Medulla oblongata (tissue), 1 donor: ENCODE measurements at regions not wholly inside any gene's neighbourhood (a gene's known extent, or its start where the extent isn't known, plus 50 kb on each side); places are given as distances from the start of the nearest gene placed in this dataset.
A peak's percentile ranks its signal among the peaks of the same experiment; 100 is the strongest.
"Not testable (repeated sequence)": the region's sequence is repeated elsewhere in the genome, so short reads cannot be mapped to it uniquely, and the experiment has no call there.

ENCODE experiments used
- DNase-seq: peaks from one replicate; pipeline ENCODE4 v3.0.0-alpha.2; 2015; ENCODE audit errors: extremely low spot score

GRCh38 chr5:44942524-44943001 is 133.8 kb downstream of the MRPS30 start:
- DNase-seq: peak; percentile 25

- DNase-seq: no peak
Observed at GRCh38 chr5:44943647-44944046, 134.9 kb downstream of the MRPS30 start.

DNA sequence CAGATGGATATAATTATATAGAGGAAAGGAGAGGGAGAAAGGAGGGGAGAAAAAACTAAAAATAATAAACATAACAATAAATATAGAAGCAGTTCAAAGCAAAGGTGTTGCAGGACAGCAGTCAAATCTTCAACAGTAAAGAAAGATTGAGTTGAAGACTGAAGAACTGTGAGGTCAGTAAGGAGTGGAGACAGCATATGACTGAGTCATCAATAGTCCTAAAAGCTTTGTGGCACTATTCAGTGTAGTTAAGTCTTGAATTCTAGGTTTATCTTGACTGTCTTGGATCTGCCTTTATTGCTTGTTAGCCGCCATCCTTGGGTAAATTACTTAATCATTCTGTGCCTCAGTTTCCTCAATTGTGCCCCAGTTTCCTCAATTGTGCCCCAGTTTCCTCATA is 137.0 kb downstream of the MRPS30 start:
- DNase-seq: no peak

DNA sequence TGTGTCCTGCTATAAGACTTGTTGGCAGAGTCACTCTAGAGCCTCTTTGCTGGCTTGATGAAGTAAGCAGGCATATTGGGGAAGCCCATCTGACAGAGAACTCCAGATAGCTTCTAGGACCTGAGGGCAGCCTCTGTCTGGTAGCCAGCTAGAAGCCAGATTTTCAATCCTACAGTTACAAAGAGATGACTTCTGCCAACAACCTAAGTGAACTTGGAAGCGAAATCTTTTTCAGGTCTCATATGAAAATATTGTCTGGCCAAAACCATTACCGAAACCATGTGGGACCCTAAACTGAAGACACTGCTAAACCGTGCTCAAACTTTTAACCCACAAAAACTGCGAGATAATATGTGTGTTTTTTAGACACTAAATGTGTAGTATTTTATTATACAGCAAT is 140.9 kb downstream of the MRPS30 start:
- DNase-seq: no peak

DNA sequence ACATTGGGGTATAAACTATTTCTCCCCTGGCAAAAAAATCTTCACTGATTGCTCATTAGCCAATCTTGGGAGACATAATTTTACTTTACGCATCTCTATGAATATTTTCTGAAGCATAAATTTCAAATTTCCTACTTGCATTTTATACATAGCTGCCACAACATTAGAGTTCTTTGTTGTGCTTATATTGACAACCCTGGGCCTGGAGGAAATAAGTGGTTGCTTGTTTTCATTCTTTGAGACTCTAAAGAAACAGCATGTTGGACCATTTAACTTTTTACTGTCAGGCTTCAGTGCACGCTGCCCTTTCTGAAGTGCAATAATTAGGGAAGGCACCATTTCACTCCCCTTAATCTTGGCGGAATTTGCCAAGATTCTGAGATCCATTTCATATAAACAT is 142.6 kb downstream of the MRPS30 start:
- DNase-seq: no peak

DNA sequence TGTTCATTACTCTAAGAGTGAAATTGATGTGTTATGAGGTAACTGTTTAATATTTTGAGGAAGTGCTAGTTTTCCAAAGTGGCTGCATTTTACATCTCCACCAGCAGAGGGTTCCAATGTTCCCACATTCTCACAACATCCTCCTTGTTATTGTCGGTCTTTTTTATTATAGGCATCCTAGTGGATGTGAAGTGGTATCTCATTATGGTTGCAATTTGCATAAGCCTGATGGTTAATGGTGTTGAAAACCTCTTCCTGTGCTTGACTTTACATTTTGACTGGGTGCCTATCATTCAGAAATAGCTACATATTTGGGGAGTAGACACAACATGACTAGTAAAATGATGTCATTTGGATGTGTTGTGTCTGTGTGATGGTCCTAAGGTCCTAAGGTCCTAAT is 143.6 kb downstream of the MRPS30 start:
- DNase-seq: no peak

GRCh38 chr5:44953078-44953477 is 144.3 kb downstream of the MRPS30 start:
- DNase-seq: no peak

- not testable (repeated sequence) for DNase-seq
Observed at GRCh38 chr5:44958943-44959454, 150.3 kb downstream of the MRPS30 start.

- DNase-seq: no peak
Observed at GRCh38 chr5:44969825-44970224, 161.1 kb downstream of the MRPS30 start.

DNA sequence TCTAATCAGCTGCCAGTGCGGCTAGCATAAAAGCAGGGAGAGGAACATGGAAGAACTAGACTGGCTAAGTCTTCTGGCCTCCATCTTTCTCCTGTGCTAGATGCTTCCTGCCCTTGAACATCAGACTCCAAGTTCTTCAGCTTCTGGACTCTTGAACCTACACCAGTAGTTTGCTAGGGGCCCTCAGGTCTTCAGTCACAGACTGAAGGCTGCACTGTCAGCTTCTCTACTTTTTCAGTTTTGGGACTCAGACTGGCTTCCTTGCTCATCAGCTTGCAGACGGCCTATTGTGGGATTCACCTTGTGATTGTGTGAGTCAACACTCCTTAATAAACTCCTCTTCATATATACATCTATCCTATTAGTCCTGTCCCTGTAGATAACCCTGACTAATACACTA is 162.2 kb downstream of the MRPS30 start:
- not testable (repeated sequence) for DNase-seq

DNA sequence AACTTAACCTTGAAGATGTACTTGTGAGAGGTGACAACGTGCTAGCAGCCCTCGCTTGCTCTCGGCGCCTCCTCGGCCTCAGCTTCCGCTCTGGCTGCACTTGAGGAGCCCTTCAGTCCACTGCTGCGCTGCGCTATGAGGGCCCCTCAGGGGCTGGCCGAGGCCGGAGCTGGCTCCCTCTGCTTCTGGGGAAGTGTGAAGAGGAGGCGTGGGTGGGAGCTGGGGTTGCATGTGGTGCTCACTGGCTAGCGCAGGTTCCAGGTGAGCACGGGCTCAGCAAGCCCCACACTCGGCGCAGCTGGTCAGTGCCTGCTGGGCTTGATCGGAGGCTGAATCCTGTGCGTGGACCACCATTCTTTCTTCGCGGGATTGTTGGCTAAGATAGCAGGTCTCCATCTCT is 166.1 kb downstream of the MRPS30 start:
- DNase-seq: no peak

DNA sequence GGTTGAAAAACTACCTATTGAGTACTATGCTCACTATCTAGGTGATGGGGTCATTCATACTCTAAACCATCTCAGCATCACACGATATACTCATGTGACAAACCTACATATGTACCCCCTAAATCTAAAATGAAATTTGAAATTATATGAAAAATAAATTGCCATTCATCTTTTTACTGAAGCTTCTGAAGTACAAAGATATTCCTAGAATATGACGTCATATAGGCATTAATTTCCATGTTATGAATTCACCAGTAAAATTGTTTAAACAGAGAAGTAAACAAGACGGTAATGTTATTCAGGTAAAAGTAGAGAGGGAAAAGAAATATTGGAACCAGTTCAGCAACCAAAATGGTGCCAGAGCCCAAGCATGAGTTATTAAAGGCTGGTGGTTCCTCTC is 173.0 kb downstream of the MRPS30 start:
- DNase-seq: no peak

DNA sequence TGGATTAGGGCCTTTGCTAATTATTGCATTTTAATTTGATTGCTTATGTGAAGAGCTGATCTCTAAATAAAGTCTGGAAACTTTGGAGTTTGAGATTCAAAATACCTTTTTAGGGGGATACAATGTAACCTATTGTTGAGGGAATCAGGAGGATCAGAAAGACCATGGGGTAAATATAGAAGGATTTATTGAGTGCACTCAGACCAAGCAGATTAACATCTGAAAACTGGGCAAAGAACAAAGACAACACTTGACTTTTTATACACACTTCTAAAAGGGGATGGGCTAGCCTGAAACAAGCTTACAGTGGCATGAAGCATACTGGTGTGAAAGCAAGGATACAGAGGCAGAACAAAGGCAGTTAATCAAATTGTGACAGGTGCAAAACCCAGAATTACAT is 174.3 kb downstream of the MRPS30 start:
- no peak for DNase-seq

GRCh38 chr5:44987026-44987425 is 178.3 kb downstream of the MRPS30 start:
- DNase-seq: no peak

GRCh38 chr5:44991693-44992092 is 182.9 kb downstream of the MRPS30 start:
- DNase-seq: no peak

DNA sequence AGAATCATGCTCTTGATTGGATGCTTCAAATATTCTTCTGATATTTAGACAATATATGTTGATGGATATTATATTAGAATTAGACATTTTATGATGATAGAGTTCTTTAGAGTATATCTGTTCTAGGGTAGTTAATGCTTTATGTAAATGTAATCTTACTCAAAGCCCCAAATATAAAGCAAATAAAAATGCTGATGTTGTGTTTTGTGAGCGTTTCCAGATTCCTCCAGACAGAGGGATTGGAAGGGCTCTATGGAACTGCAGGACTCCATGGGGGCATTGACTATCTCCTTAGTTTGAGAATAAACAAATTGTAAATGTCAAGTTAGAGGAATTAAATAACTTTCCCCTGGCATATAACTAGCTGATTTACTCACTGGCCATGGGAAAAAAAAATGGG is 184.5 kb downstream of the MRPS30 start:
- no peak for DNase-seq

DNA sequence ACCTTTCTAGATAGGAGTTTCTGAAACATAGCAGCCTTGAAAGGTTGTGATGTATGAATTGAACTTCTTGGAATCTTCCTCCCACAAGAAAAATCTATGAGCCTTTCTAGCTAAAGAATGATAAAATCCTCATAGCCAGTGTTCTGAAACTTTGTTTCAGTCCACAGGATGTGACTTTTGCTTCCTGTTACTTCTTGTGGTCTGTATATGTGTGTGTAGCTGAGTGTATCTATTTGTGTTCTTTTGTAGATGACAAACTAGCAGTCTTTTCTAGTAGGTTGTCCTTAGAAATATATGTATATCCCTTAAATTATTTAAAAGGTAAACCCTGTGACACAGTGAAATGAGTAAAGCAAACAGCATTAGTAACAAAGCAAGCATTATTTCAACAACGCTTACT is 188.8 kb downstream of the MRPS30 start:
- DNase-seq: no peak

DNA sequence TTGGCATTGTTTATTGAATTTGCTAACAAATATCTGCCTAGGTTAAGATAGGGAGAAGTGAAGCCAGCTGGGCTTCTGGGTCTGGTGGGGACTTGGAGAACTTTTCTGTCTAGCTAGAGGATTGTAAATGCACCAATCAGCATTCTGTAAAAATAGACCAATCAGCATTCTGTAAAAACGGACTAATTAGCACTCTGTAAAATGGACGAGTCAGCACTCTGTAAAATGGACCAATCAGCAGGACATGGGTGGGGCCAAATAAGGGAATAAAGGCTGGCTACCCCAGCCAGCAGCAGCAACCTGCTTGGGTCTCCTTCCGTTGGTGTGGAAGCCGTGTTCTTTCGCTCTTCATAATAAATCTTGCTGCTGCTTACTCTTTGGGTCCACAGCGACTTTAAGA is 198.4 kb downstream of the MRPS30 start:
- not testable (repeated sequence) for DNase-seq

GRCh38 chr5:45017568-45017967 is 208.8 kb downstream of the MRPS30 start:
- no peak for DNase-seq

GRCh38 chr5:45029553-45029952 is 220.8 kb downstream of the MRPS30 start:
- DNase-seq: no peak

GRCh38 chr5:45035991-45036390 is 227.2 kb downstream of the MRPS30 start:
- DNase-seq: no peak

DNA sequence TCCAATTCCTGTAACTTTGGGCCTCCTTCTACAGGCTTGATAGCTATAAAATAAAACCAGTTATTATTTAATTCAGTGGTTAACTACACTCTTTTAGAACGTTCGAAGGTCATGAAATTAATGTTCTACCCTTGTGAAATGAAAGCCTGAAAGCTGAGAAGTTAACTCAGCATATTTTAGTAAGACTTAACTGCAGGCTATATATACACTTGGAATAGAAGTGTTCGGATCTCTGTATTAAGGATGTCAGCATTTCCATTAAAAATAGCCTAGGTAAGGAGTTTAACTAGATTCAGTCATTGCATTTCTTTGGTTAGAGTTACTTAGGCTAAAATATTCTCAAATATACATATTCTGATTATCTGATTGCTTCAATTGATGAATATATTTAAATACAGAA is 229.2 kb downstream of the MRPS30 start:
- no peak for DNase-seq

GRCh38 chr5:45038366-45038987 is 229.7 kb downstream of the MRPS30 start:
- peak; percentile 60 for DNase-seq

DNA sequence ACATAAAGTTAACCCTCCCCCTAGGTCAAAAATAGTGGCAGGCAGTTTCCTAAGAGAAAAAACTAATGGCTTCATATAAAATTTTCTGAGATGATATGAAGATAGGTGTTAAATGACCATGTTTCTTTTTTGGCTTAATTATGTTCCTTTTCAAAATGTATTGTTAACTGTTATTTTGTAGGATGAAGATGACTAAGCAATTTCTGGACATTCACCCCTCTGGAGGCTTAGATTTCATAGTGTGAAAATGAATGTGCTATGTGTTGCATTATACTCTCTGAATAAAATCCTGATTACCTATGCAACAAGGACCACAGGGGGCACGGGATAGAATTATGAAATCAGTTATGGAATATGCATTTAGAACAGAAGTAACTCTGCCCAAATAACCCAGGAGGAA is 233.5 kb downstream of the MRPS30 start:
- no peak for DNase-seq
